Neuron (in vitro differentiated cells): ENCODE measurements at regions not wholly inside any gene's neighbourhood (a gene's known extent, or its start where the extent isn't known, plus 50 kb on each side); places are given as distances from the start of the nearest gene placed in this dataset.

Source experiments
- H2AFZ ChIP-seq: one replicate; pipeline ENCODE4 v1.6.1; 2013; ENCODE audit warnings: low read depth, mild to moderate bottlenecking, inconsistent platforms, low read length, moderate library complexity
- H3K27me3 ChIP-seq: one replicate; pipeline ENCODE4 v1.6.1; 2013; ENCODE audit warnings: low read length; ENCODE audit not compliant: insufficient read depth
- H3K36me3 ChIP-seq: one replicate; pipeline ENCODE4 v1.6.1; 2013; ENCODE audit warnings: low read length; ENCODE audit not compliant: insufficient read depth
- H3K4me1 ChIP-seq: one replicate; pipeline ENCODE4 v1.6.1; 2013; ENCODE audit warnings: low read length; ENCODE audit not compliant: insufficient read depth
- H3K4me3 ChIP-seq: 2 replicates; pipeline ENCODE4 v1.5.1; 2013; ENCODE audit warnings: mild to moderate bottlenecking, low read length, moderate library complexity
- H3K9me3 ChIP-seq: one replicate; pipeline ENCODE4 v1.6.1; 2013; ENCODE audit warnings: low read length

DNA sequence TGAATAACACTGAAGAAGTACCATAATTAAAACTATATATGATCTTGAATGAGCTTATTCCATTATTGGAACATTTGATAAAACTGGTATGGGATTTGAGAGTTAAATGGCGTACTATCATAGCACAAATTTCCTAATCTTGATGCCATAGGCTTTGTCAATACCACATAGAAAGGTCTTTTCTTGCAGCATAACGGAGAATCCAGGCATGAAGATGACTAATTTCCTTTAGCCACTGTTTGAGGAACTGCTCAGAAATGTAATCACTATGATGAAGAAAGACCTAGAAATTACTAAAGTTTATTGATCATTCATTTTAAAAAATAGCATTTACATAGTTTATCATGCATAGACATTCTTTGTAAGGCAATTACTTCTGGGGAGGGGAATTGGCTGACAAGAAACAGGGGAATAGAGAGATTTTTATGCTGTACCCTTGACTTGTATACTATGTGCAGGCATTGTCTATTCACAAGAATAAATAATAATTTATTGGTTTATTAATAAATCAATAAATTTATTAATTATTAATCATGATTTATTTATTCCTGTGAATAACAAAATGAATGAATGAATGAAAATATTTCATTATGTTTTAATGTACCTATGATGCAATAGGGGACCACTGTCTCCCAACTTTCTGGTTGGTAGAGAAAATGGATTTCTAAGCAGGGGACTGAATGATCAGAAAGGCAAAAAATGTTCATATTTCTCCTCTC is 2676.6 kb downstream of the PCDH9 start:
- H2AFZ ChIP-seq = no peak overlapping the region
- no peaks in the 10 kb centered on the region for H3K27me3 ChIP-seq
- no peaks in the 10 kb centered on the region for H3K4me1 ChIP-seq
- H3K9me3 ChIP-seq = no peaks in the 10 kb centered on the region
- no peak overlapping the region for H3K4me3 ChIP-seq
- no peaks in the 10 kb centered on the region for H3K36me3 ChIP-seq

DNA sequence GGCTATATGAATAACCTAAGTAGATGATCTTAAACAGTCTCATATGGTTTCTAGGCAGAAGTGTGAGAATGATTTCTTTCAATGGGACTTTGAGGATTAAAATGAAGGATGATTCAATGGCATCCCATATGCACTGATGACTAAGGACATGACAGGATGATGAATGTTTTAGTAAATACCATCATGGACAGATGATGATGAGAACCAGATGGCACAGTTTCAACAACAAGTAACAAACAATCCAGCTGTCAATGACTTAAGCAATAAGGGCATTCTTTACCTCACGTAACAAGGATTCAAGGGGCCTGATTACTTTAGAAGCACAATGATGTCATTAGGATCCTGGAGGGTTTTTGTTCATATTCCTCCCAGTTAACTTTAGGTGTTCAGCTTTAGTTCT is 2678.4 kb downstream of the PCDH9 start:
- Histone ChIP-seq H3K4me1 (no peaks in the 10 kb centered on the region), H3K27me3 (no peaks in the 10 kb centered on the region), H2AFZ (no peak overlapping the region), H3K4me3 (no peak overlapping the region), H3K9me3 (no peaks in the 10 kb centered on the region), H3K36me3 (no peaks in the 10 kb centered on the region)

DNA sequence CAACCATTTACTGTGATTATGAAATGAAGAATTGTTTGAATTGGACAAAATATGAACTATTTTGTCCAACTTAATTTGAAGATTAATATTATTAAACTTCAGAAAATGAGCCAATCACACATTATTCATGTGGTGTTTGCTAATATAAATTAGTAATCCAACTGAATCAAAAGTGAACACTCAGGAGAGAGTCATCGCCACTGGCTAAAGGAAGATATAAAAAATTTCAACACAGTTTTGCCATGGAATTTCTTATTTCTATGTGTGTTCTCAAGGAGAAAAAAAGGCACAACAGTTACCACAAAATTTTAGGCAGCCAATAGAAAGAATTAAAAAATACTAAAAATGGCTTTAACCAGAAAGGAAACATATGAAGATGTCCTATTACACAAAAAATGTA is 2683.8 kb downstream of the PCDH9 start:
- Histone ChIP-seq H3K9me3 (no peaks in the 10 kb centered on the region), H3K4me1 (no peaks in the 10 kb centered on the region), H3K4me3 (no peak overlapping the region), H3K36me3 (no peaks in the 10 kb centered on the region), H2AFZ (no peak overlapping the region), H3K27me3 (no peaks in the 10 kb centered on the region)

DNA sequence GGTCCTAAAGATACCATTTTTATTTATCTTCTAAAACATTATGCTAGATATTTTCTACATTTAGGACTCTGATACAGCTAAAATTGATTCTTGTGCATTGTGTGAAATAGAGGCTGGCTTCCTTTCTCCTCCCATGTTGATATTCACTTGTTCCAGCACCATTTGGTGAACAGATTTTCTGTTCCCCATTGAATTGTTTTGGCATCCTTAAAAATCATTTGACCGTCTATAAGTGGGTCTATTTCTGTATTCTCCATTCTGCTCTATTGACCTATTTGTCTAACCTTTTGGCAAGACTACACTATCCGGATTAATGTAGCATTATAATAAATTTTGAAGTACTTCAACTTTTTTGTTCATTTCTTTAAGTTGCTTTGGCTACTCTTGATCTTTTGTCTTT is 2689.2 kb downstream of the PCDH9 start:
- Histone ChIP-seq H3K27me3 (no peaks in the 10 kb centered on the region), H2AFZ (no peak overlapping the region), H3K4me3 (no peak overlapping the region), H3K36me3 (no peaks in the 10 kb centered on the region), H3K4me1 (no peaks in the 10 kb centered on the region), H3K9me3 (no peaks in the 10 kb centered on the region)

DNA sequence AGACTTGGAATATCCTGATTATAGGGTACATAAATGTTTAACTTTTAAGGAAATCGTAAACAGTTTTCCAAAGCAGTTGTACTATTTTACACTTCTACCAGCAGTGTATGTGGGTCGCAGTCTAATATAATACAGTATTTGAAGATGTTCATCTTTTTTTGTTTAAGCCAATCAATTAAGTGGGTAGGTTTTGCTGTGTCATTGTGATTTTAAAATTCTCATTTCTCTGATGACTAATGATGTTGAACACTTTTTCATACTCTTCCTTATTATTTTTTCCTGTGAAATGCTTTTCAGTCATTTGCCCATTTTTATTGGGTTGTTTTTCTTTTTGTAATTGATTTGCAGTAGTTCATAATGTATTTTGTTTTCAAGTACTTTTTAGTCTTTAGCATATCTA is 2689.7 kb downstream of the PCDH9 start:
- H3K27me3 ChIP-seq = no peaks in the 10 kb centered on the region
- H3K9me3 ChIP-seq = no peaks in the 10 kb centered on the region
- H2AFZ ChIP-seq = no peak overlapping the region
- no peaks in the 10 kb centered on the region for H3K36me3 ChIP-seq
- no peaks in the 10 kb centered on the region for H3K4me1 ChIP-seq
- no peak overlapping the region for H3K4me3 ChIP-seq

DNA sequence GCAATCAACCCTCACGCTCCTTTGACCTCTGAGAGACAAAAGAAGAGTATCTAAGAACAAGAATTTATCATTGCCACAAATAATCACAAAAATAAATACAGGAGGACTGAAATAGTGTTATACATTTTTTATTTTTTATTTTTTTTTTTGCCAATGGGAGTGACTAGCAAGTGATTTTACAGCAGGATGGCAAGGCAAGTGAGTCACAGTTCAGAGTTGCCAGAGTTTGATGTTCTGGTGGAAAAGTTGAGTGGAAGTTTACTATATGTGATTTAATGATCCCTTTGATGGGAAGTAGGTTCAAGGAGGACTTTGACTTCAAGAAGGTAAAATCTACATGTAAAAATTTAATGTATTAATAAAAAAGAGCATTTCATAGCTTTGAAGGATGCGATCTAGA is 2691.4 kb downstream of the PCDH9 start:
- H3K4me1 ChIP-seq = no peaks in the 10 kb centered on the region
- no peaks in the 10 kb centered on the region for H3K27me3 ChIP-seq
- H3K9me3 ChIP-seq = no peaks in the 10 kb centered on the region
- no peaks in the 10 kb centered on the region for H3K36me3 ChIP-seq
- no peak overlapping the region for H3K4me3 ChIP-seq
- H2AFZ ChIP-seq = no peak overlapping the region

DNA sequence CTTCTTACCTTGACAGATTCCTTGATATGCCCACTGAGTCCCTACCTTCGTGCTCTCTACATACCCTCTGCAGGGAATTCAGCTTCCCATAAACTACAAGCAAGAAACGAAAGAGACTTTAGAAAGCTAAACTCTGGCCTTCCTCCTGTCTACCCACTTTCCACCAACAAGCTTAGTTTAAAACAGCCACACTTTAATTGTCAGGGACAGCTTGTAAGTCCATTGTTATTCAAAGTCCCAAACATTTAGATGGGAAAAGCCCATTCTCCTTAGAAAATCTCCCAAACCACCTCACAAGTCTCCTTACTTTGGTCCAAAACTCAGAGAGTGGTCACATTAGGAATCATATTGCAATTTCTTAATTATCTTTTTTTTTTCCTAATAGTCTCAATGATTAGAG is 2695.8 kb downstream of the PCDH9 start:
- H2AFZ ChIP-seq = no peak overlapping the region
- H3K4me3 ChIP-seq = no peak overlapping the region
- no peaks in the 10 kb centered on the region for H3K9me3 ChIP-seq
- H3K27me3 ChIP-seq = no peaks in the 10 kb centered on the region
- H3K4me1 ChIP-seq = no peaks in the 10 kb centered on the region
- H3K36me3 ChIP-seq = no peaks in the 10 kb centered on the region

DNA sequence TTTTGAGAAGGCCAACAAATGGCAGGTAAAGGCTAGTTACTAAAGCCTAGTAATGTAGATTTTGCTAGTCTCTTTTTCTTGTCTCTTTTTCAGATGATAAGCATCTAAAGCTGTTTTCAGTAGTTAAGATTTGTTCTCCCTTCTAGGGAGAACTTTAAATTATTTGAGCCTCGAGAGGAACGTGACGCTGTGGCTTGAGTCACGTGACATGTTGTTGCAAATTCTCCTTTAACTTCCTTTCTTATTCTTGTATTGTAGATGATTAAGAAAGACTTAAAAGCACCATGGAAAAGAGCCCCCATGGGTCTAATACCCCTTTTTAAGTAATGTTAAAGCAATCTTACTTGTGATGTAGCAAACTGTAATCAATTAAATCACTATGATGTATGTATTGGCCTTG is 2698.7 kb downstream of the PCDH9 start:
- Histone ChIP-seq H3K36me3 (no peaks in the 10 kb centered on the region), H3K4me3 (no peak overlapping the region), H3K4me1 (no peaks in the 10 kb centered on the region), H3K9me3 (no peaks in the 10 kb centered on the region), H3K27me3 (no peaks in the 10 kb centered on the region), H2AFZ (no peak overlapping the region)

DNA sequence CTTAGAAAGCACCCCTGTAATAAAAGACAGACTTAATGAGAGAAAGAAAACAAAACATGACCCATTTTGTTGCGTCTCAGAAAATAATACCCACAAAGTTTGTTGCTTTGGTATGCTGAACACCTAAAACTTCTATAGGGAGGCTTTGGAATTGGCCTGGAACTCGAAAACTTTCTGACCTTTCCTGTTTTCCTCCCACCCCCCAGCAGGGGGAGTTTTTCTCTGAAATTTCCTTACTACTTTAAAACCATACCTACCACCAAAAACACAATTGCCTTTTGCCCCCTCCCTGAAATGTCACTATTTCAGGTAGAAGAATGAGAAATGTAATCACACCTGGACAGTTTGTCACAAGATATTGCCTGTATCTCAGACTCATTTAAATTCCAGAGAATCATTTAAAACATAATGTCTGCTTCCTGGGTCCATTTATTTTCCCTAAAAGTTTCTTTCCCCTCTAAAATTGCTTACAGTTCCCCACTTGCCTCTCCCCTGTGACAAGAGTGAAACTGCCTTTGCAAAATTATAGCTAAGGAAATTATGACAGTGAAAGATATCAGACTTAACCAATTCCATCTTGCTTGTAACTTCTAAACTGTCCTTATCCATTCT is 2700.2 kb downstream of the PCDH9 start:
- no peaks in the 10 kb centered on the region for H3K4me1 ChIP-seq
- H3K36me3 ChIP-seq = no peaks in the 10 kb centered on the region
- no peaks in the 10 kb centered on the region for H3K27me3 ChIP-seq
- H3K9me3 ChIP-seq = no peaks in the 10 kb centered on the region
- H3K4me3 ChIP-seq = no peak overlapping the region
- no peak overlapping the region for H2AFZ ChIP-seq

DNA sequence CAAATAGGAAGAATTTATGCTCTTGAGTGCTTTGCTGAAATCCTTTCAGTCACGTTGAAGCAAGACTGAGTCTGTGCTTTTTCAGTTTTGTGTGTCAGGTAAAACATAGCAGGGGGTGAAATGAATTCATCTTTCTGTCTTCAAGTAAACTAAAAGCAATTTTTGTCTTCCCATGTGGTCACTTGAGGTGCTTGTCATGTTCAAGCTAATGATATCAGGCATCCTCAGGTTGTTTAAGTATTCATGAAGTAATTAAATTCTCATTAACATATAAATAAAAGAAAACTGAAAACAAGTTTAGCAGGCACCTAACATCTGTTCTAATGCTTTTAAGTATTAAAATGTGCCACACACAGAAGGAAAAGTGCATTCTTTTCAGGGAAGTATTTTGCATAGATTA is 2701.3 kb downstream of the PCDH9 start:
- no peak overlapping the region for H3K4me3 ChIP-seq
- H3K4me1 ChIP-seq = no peaks in the 10 kb centered on the region
- no peaks in the 10 kb centered on the region for H3K36me3 ChIP-seq
- no peak overlapping the region for H2AFZ ChIP-seq
- no peaks in the 10 kb centered on the region for H3K27me3 ChIP-seq
- H3K9me3 ChIP-seq = no peaks in the 10 kb centered on the region

DNA sequence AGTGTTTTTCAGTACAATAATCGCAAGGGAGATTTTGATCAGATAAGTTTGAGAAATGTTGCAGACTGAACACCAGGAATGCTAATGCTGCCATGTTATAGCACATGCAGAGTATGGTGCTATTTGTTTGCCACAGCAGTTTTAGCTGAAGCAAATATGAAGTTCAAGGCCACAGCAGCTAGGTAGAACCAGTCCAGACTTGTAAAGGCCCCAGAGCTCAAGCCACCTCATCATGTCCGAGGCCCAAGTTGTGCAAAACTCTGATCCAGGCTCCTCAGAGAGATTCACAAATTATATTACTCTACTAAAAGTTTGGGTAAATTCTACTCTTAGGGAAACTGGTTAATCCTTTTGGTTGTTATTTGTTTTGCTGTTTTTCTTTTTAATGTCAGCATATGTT is 2702.6 kb downstream of the PCDH9 start:
- Histone ChIP-seq H2AFZ (no peak overlapping the region), H3K27me3 (no peaks in the 10 kb centered on the region), H3K9me3 (peaks cover under 1% of the 10 kb centered on the region), H3K4me1 (no peaks in the 10 kb centered on the region), H3K4me3 (no peak overlapping the region), H3K36me3 (no peaks in the 10 kb centered on the region)

DNA sequence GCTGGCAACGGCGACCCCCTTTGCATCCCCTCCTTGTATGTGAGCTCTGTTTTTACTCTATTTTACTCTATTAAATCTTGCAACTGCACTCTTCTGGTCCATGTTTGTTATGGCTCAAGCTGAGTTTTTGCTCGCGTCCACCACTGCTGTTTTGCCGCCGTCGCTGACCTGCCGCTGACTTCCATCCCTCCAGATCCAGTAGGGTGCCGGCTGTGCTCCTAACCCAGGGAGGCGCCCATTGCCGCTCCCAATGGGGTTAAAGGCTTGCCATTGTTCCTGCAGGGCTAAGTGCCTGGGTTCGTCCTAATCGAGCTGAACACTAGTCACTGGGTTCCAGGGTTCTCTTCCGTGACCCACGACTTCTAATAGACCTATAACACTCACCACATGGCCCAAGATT is 2704.4 kb downstream of the PCDH9 start:
- H3K9me3 ChIP-seq = peaks cover 4% of the 10 kb centered on the region
- H3K4me1 ChIP-seq = no peaks in the 10 kb centered on the region
- H3K27me3 ChIP-seq = no peaks in the 10 kb centered on the region
- no peak overlapping the region for H3K4me3 ChIP-seq
- no peaks in the 10 kb centered on the region for H3K36me3 ChIP-seq
- H2AFZ ChIP-seq = no peak overlapping the region

DNA sequence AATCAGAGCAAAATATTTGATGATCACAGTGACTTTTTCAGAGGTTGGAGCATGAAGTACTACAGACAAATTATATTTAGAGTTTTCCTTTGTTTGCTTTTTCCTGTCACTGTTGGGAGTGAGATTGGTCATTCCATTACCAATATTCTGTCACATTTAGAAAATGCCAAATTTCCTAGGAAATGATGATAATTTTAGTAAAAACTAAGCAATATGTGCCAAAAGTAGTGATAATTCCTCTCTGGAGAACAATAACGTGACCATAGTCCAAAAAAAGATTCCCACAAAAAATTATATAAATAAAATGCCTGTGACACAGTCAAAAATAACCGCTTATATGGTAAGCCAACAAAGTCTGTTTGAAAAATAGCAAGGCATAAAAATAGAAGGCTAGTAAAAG is 2719.4 kb downstream of the PCDH9 start:
- H2AFZ ChIP-seq = no peak overlapping the region
- H3K36me3 ChIP-seq = no peaks in the 10 kb centered on the region
- peaks cover 4% of the 10 kb centered on the region for H3K4me1 ChIP-seq
- no peak overlapping the region for H3K4me3 ChIP-seq
- H3K27me3 ChIP-seq = no peaks in the 10 kb centered on the region
- no peaks in the 10 kb centered on the region for H3K9me3 ChIP-seq

DNA sequence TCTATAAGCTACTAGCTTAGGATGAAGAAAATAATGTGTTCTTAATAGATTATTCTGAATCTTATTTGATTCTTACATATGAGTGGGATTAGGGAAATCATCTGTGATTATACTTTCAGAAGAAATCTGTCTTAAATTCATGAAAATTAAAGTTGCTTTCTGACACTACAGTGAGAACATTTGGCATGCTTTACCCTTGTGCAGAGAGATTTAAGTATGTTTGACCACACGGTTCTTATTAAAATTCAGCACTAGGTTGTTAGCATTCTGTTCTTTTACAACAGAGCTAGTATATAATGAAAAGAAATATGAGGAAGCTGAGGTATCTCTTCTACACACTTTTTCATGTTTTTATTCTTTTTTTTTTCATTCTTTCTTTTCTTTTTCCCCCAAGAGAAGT is 2723.9 kb downstream of the PCDH9 start:
- no peaks in the 10 kb centered on the region for H3K9me3 ChIP-seq

More for the DNA sequence above, 2723.9 kb downstream of the PCDH9 start:
- H3K27me3 ChIP-seq = no peaks in the 10 kb centered on the region
- no peaks in the 10 kb centered on the region for H3K36me3 ChIP-seq
- H3K4me1 ChIP-seq = peaks cover 8% of the 10 kb centered on the region
- no peak overlapping the region for H2AFZ ChIP-seq
- H3K4me3 ChIP-seq = no peak overlapping the region
